GM06990 (cell line): ENCODE measurements at regions not wholly inside any gene's neighbourhood (a gene's known extent, or its start where the extent isn't known, plus 50 kb on each side); places are given as distances from the start of the nearest gene placed in this dataset.

Experiments used
- DNase-seq: peaks from one replicate; pipeline ENCODE4 v3.0.0-alpha.2; 2011; ENCODE audit not compliant: insufficient read length; ENCODE audit errors: extremely low read depth
- H3K27me3 ChIP-seq: replicated peaks from 2 replicates; pipeline ENCODE4 v1.6.0; 2011; ENCODE audit warnings: low read length; ENCODE audit not compliant: control insufficient read depth, insufficient read depth
- H3K36me3 ChIP-seq: 2 replicates; pipeline ENCODE4 v1.5.1; 2011; ENCODE audit warnings: low read length; ENCODE audit not compliant: control insufficient read depth, insufficient read depth
- H3K4me3 ChIP-seq: replicated peaks from 2 replicates; pipeline ENCODE4 v1.5.1; 2011; ENCODE audit warnings: low read depth, mild to moderate bottlenecking, control low read depth, low read length
- TF ChIP-seq, protein P1 (sequence below): IDR thresholded peaks from 2 replicates; pipeline ENCODE4 v1.5.1; 2011; ENCODE audit warnings: low read length, control low read depth, mild to moderate bottlenecking, inconsistent platforms; ENCODE audit not compliant: insufficient read depth, poor library complexity, severe bottlenecking

DNA sequence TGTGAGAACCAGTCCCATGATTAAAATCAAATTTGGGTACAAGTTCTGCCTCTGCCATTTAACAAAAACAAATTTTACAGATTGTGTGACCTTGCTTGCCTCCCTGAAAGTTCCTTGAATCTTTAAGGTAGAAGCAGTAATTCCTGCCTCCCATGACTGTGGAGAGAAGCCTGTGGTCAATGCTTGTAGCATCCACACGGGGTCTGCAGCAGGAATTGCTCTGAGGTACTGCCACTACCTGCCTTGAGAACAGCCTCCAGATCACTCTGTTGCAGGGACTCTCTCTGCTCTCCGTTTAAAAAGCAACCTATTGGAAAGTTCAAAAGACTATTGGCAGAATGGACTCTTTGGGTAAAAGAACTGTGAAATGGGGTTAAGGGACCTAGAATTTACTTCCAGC lies 75.9 kb downstream of the SST start:
- DNase-seq, result no peak
- Histone ChIP-seq H3K27me3 (no peaks in the 10 kb centered on the region; the same call in 1 of the 2 replicates), H3K4me3 (no peak overlapping the region), H3K36me3 (no peaks in the 10 kb centered on the region)
- TF ChIP-seq, protein P1, sequence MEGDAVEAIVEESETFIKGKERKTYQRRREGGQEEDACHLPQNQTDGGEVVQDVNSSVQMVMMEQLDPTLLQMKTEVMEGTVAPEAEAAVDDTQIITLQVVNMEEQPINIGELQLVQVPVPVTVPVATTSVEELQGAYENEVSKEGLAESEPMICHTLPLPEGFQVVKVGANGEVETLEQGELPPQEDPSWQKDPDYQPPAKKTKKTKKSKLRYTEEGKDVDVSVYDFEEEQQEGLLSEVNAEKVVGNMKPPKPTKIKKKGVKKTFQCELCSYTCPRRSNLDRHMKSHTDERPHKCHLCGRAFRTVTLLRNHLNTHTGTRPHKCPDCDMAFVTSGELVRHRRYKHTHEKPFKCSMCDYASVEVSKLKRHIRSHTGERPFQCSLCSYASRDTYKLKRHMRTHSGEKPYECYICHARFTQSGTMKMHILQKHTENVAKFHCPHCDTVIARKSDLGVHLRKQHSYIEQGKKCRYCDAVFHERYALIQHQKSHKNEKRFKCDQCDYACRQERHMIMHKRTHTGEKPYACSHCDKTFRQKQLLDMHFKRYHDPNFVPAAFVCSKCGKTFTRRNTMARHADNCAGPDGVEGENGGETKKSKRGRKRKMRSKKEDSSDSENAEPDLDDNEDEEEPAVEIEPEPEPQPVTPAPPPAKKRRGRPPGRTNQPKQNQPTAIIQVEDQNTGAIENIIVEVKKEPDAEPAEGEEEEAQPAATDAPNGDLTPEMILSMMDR, result no peak

GRCh38 chr3:187593451-187593850 lies 76.7 kb downstream of the SST start:
- no peak for DNase-seq
- no peaks in the 10 kb centered on the region; the same call in 1 of the 2 replicates for H3K27me3 ChIP-seq
- no peak overlapping the region for H3K4me3 ChIP-seq
- TF ChIP-seq, protein P1, result no peak
- H3K36me3 ChIP-seq, result no peaks in the 10 kb centered on the region

GRCh38 chr3:187590861-187591576 lies 79.2 kb downstream of the SST start:
- Histone ChIP-seq H3K4me3 (no peak overlapping the region), H3K27me3 (no peaks in the 10 kb centered on the region; the same call in 1 of the 2 replicates), H3K36me3 (no peaks in the 10 kb centered on the region)
- TF ChIP-seq, protein P1, result no peak
- no peak for DNase-seq

GRCh38 chr3:187587076-187587475 lies 83.1 kb downstream of the SST start:
- TF ChIP-seq, protein P1, result no peak
- no peak for DNase-seq
- no peak overlapping the region for H3K4me3 ChIP-seq
- no peaks in the 10 kb centered on the region for H3K27me3 ChIP-seq
- no peaks in the 10 kb centered on the region for H3K36me3 ChIP-seq

GRCh38 chr3:187586226-187586625 lies 84.0 kb downstream of the SST start:
- TF ChIP-seq, protein P1, result no peak
- no peaks in the 10 kb centered on the region for H3K36me3 ChIP-seq

More at GRCh38 chr3:187586226-187586625, 84.0 kb downstream of the SST start:
- H3K27me3 ChIP-seq, result no peaks in the 10 kb centered on the region
- no peak overlapping the region for H3K4me3 ChIP-seq
- no peak for DNase-seq
